Hepatocyte (in vitro differentiated cells): ENCODE measurements at regions not wholly inside any gene's neighbourhood (a gene's known extent, or its start where the extent isn't known, plus 50 kb on each side); places are given as distances from the start of the nearest gene placed in this dataset.

Experiments
- EZH2 ChIP-seq: fragments of 200-600 bp; sonication (generic); IDR thresholded peaks from 2 replicates; pipeline ENCODE4 v1.6.1; 2016; ENCODE audit warnings: antibody characterized with exemption, mild to moderate bottlenecking, borderline replicate concordance
- EZH2phosphoT487 ChIP-seq: fragments of 200-600 bp; sonication (generic); IDR thresholded peaks from one replicate; pipeline ENCODE4 v1.6.1; 2018; ENCODE audit warnings: antibody characterized with exemption, mild to moderate bottlenecking, low read depth, moderate library complexity; ENCODE audit not compliant: unreplicated experiment, severe bottlenecking
- TF ChIP-seq, protein P1 (sequence below): fragments of 200-600 bp; sonication (generic); IDR thresholded peaks from 2 replicates; pipeline ENCODE4 v1.5.1; 2016; ENCODE audit warnings: antibody characterized with exemption, mild to moderate bottlenecking; ENCODE audit not compliant: poor library complexity

DNA sequence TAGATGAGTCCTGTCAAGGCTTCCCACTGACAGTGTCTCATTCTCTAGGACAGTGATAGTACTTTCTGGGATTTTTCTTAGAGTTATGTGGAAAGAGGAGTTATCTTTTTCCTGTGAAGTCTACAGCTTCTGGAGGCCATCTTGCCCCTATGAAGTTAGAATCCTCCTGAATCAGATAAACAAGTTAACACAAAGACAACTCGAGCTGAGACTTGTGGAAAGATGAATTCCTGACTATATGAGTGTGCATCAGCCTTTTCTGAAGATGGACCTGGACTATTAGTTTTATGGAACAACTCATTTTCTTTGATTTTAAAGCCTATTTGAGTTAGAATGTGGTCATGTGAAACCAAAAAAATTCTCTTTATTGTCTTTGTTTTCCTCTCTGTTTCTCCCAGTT, 290.9 kb downstream of the LRRIQ3 start:
- TF ChIP-seq EZH2phosphoT487 (no peak), EZH2 (no peak)
- TF ChIP-seq, protein P1, sequence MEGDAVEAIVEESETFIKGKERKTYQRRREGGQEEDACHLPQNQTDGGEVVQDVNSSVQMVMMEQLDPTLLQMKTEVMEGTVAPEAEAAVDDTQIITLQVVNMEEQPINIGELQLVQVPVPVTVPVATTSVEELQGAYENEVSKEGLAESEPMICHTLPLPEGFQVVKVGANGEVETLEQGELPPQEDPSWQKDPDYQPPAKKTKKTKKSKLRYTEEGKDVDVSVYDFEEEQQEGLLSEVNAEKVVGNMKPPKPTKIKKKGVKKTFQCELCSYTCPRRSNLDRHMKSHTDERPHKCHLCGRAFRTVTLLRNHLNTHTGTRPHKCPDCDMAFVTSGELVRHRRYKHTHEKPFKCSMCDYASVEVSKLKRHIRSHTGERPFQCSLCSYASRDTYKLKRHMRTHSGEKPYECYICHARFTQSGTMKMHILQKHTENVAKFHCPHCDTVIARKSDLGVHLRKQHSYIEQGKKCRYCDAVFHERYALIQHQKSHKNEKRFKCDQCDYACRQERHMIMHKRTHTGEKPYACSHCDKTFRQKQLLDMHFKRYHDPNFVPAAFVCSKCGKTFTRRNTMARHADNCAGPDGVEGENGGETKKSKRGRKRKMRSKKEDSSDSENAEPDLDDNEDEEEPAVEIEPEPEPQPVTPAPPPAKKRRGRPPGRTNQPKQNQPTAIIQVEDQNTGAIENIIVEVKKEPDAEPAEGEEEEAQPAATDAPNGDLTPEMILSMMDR = no peak
